ENCODE measurements at regions not wholly inside any gene's neighbourhood (a gene's known extent, or its start where the extent isn't known, plus 50 kb on each side); places are given as distances from the start of the nearest gene placed in this dataset.

GRCh38 chr4:62460329-62460728, 1260.2 kb downstream of the ADGRL3 start:
- no peak for TF ChIP-seq CTCF (IDR thresholded peaks at IDR 0.05; ENCODE audit: low read length)
- TF ChIP-seq EZH2phosphoT487 (IDR thresholded peaks at IDR 0.05; ENCODE audit: low read length): no peak
